OCI-LY7 (cell line): ENCODE measurements at regions not wholly inside any gene's neighbourhood (a gene's known extent, or its start where the extent isn't known, plus 50 kb on each side); places are given as distances from the start of the nearest gene placed in this dataset.
"Not testable (repeated sequence)": the region's sequence is repeated elsewhere in the genome, so short reads cannot be mapped to it uniquely, and the experiment has no call there.

ENCODE experiments used
- BruUV-seq: library from RNA; stranded (reverse); fragments of 400-500 nt; replicated peaks from 2 replicates; lab custom pipeline; 2021; lab: Mats Ljungman, UMichigan
- CTCF ChIA-PET: fragments of 300-600 bp; sonication (Branson Sonifier 250); formaldehyde crosslinking; loops from one replicate; lab custom pipeline; 2022; ENCODE audit warnings: antibody characterized with exemption; ENCODE audit not compliant: unreplicated experiment; lab: Charles Lee
- POLR2A ChIA-PET: fragments of 300-600 bp; sonication (Branson Sonifier 250); formaldehyde crosslinking; loops from one replicate; lab custom pipeline; 2022; ENCODE audit warnings: antibody characterized with exemption; lab: Charles Lee
- DNase-seq: peaks from one replicate; pipeline ENCODE4 v3.0.0-alpha.2; 2015; ENCODE audit warnings: low spot score
- H2AFZ ChIP-seq: fragments of 200-600 bp; sonication (generic), shearing (Covaris generic); 2 replicates; pipeline ENCODE4 v1.6.1; 2014; ENCODE audit warnings: mild to moderate bottlenecking, antibody characterized with exemption, low read length, moderate library complexity
- H3K27ac ChIP-seq: fragments of 200-600 bp; sonication (generic); 2 replicates; pipeline ENCODE4 v1.5.1; 2014; ENCODE audit warnings: mixed run types, low read depth, mild to moderate bottlenecking, moderate library complexity, low read length, inconsistent platforms; ENCODE audit not compliant: poor library complexity, severe bottlenecking
- H3K36me3 ChIP-seq: fragments of 200-600 bp; sonication (generic); 2 replicates; pipeline ENCODE4 v1.6.1; 2014; ENCODE audit warnings: mild to moderate bottlenecking, antibody characterized with exemption, low read length, moderate library complexity, mixed read lengths; ENCODE audit not compliant: insufficient read depth
- H3K4me1 ChIP-seq: fragments of 200-600 bp; sonication (generic); 2 replicates; pipeline ENCODE4 v1.5.1; 2014; ENCODE audit warnings: mild to moderate bottlenecking, low read length; ENCODE audit not compliant: insufficient read depth, poor library complexity, severe bottlenecking
- H3K4me2 ChIP-seq: fragments of 200-600 bp; sonication (generic); 2 replicates; pipeline ENCODE4 v1.6.1; 2014; ENCODE audit warnings: mild to moderate bottlenecking, low read length
- H3K4me3 ChIP-seq: fragments of 200-600 bp; sonication (generic); 2 replicates; pipeline ENCODE4 v1.5.1; 2014; ENCODE audit warnings: mild to moderate bottlenecking, low read depth, low read length; ENCODE audit not compliant: poor library complexity, severe bottlenecking
- H3K79me2 ChIP-seq: fragments of 200-600 bp; sonication (generic); 2 replicates; pipeline ENCODE4 v1.6.1; 2016; ENCODE audit warnings: low read depth, mild to moderate bottlenecking, low read length, moderate library complexity, mixed read lengths; ENCODE audit not compliant: insufficient read depth
- H3K9me2 ChIP-seq: fragments of 200-600 bp; sonication (generic); 2 replicates; pipeline ENCODE4 v1.6.1; 2016; ENCODE audit warnings: mild to moderate bottlenecking, low read length, mixed read lengths; ENCODE audit not compliant: insufficient read depth
- H3K9me3 ChIP-seq: fragments of 200-600 bp; sonication (generic); 2 replicates; pipeline ENCODE4 v1.6.1; 2014; ENCODE audit warnings: mild to moderate bottlenecking, mixed run types, low read length, mixed read lengths
- H4K20me1 ChIP-seq: fragments of 200-600 bp; sonication (generic); 2 replicates; pipeline ENCODE4 v1.6.1; 2014; ENCODE audit warnings: mild to moderate bottlenecking, antibody characterized with exemption, low read length, moderate library complexity, mixed read lengths; ENCODE audit not compliant: insufficient read depth
- intact Hi-C: fragments of 100-400 bp; cut with micrococcal nuclease; formaldehyde crosslinking; loops from one replicate; pipeline ENCODE4 v1.10.0; 2022; ENCODE audit not compliant: unreplicated experiment

DNA sequence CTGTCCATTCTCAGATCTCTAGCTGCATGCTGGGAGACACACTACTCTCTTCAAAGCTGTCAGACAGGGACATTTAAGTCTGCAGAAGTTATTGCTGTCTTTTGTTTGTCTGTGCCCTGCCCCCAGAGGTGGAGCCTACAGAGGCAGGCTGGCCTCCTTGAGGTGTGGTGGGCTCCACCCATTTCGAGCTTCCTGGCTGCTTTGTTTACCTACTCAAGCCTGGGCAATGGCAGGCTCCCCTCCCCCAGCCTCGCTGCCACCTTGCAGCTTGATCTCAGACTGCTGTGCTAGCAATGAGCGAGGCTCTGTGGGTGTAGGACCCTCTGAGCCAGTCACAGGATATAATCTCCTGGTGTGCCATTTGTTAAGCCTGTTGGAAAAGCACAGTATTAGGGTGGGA is 59.4 kb upstream of the NUDT11 start:
- POLR2A ChIA-PET, CTCF ChIA-PET: not testable (repeated sequence)

More for the DNA sequence above, 59.4 kb upstream of the NUDT11 start:
- H3K9me3 ChIP-seq, H3K9me2 ChIP-seq, BruUV-seq, H2AFZ ChIP-seq, H3K36me3 ChIP-seq, intact Hi-C loops, H3K4me2 ChIP-seq, H3K27ac ChIP-seq, H4K20me1 ChIP-seq, H3K79me2 ChIP-seq, H3K4me3 ChIP-seq, H3K4me1 ChIP-seq: not testable (repeated sequence)
- peak; percentile 2 for DNase-seq
